Mucosa of descending colon (tissue), 3 donors: ENCODE measurements at regions not wholly inside any gene's neighbourhood (a gene's known extent, or its start where the extent isn't known, plus 50 kb on each side); places are given as distances from the start of the nearest gene placed in this dataset.
A peak's percentile ranks its signal among the peaks of the same experiment; 100 is the strongest.
"Not testable (repeated sequence)": the region's sequence is repeated elsewhere in the genome, so short reads cannot be mapped to it uniquely, and the experiment has no call there.

ENCODE experiments used
- ATAC-seq: fragments of 200-7000 bp; cut with Tn5 transposase; one replicate; pipeline ENCODE4 v1.9.1; 2020; ENCODE audit warnings: mild to moderate bottlenecking, moderate library complexity
- DNase-seq, 3 donors: peaks; one replicate each; pipeline ENCODE4 v3.0.0-alpha.2; 2020
- H3K36me3 ChIP-seq: fragments of 200-600 bp; one replicate; pipeline ENCODE4 v1.8.0; 2021; ENCODE audit warnings: low read depth, mild to moderate bottlenecking
- H3K4me1 ChIP-seq: fragments of 200-600 bp; one replicate; pipeline ENCODE4 v1.8.0; 2021; ENCODE audit warnings: low read depth, mild to moderate bottlenecking
- H3K4me3 ChIP-seq: fragments of 200-600 bp; one replicate; pipeline ENCODE4 v1.8.0; 2021; ENCODE audit warnings: mild to moderate bottlenecking
- H3K9me3 ChIP-seq: fragments of 200-600 bp; one replicate; pipeline ENCODE4 v1.8.0; 2021; ENCODE audit warnings: mild to moderate bottlenecking
- CTCF ChIP-seq: fragments of 200-600 bp; IDR thresholded peaks from one replicate; pipeline ENCODE4 v1.8.0; 2022; ENCODE audit warnings: antibody characterized with exemption, mild to moderate bottlenecking
- intact Hi-C, 2 donors: fragments of 100-400 bp; cut with DNase I in 1 of 2; cut with micrococcal nuclease in 1 of 2; formaldehyde crosslinking; loops; one replicate each; pipeline versions ENCODE4 v1.11.0 to v1.11.1; 2022; cut with DNase I, micrococcal nuclease
- donor health status: DM: no; HTN: no; CAD: no; lungs with moderate emphysema.
- donor health status: DM: no; HTN: no; CAD: no.
- donor health status: DM: no; HTN: yes; CAD: no.

DNA sequence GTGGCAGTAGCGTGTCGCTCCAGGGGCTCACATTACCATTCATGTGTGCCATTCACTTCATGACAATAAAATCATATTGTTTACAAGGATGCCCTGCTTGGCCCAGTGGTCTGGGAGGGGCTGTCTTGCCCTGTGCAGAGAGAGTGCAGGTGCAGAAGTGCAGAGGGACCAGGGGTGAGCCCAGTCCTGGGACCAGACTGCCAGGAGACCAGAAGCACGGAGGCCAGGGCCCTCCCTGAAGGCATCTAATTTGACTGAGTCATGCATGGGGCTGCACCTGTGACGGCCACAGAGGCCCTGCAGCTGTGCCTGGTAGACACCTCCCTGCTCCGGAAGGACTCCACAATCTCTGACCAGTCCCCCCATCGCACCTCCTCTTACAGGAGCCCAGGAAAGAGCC is 164.4 kb upstream of the FOXD4L5 start:
- TF ChIP-seq CTCF, result no peak
- ATAC-seq, result no peak

GRCh38 chr9:65447146-65447545 is 162.1 kb upstream of the FOXD4L5 start:
- H3K9me3 ChIP-seq, result peaks cover 38% of the 10 kb centered on the region
- H3K4me1 ChIP-seq, intact Hi-C loops, H3K36me3 ChIP-seq, DNase-seq, H3K4me3 ChIP-seq: not testable (repeated sequence)
- peak; percentile 40 for ATAC-seq

More for the DNA sequence above, 164.4 kb upstream of the FOXD4L5 start:
- no peaks in the 10 kb centered on the region for H3K36me3 ChIP-seq
- DNase-seq, result no peak
- intact Hi-C loops, result no loop called here
- H3K9me3 ChIP-seq, result peaks cover 41% of the 10 kb centered on the region
- no peak overlapping the region for H3K4me3 ChIP-seq
- no peaks in the 10 kb centered on the region for H3K4me1 ChIP-seq

GRCh38 chr9:65445991-65446390 is 161.0 kb upstream of the FOXD4L5 start:
- H3K4me3 ChIP-seq, intact Hi-C loops, H3K4me1 ChIP-seq, ATAC-seq, H3K36me3 ChIP-seq, DNase-seq: not testable (repeated sequence)
- H3K9me3 ChIP-seq, result peaks cover 42% of the 10 kb centered on the region

GRCh38 chr9:65444943-65445342 is 159.9 kb upstream of the FOXD4L5 start:
- intact Hi-C loops, result no loop called here
- peaks cover 36% of the 10 kb centered on the region for H3K9me3 ChIP-seq
- DNase-seq, result no peak
- H3K36me3 ChIP-seq, result no peaks in the 10 kb centered on the region
- TF ChIP-seq CTCF, result no peak
- no peak overlapping the region for H3K4me3 ChIP-seq
- no peak for ATAC-seq
- no peaks in the 10 kb centered on the region for H3K4me1 ChIP-seq

GRCh38 chr9:65442116-65442515 is 157.1 kb upstream of the FOXD4L5 start:
- ATAC-seq, DNase-seq, H3K4me3 ChIP-seq, H3K36me3 ChIP-seq, H3K4me1 ChIP-seq, intact Hi-C loops: not testable (repeated sequence)
- H3K9me3 ChIP-seq, result peaks cover 27% of the 10 kb centered on the region

GRCh38 chr9:65441324-65441920 is 156.4 kb upstream of the FOXD4L5 start:
- ATAC-seq, result not testable (repeated sequence)

GRCh38 chr9:65437724-65438123 is 152.7 kb upstream of the FOXD4L5 start:
- DNase-seq, result no peak
- Histone ChIP-seq H3K4me1 (no peaks in the 10 kb centered on the region), H3K36me3 (no peaks in the 10 kb centered on the region), H3K4me3 (no peak overlapping the region), H3K9me3 (peaks cover 41% of the 10 kb centered on the region)
- ATAC-seq, result no peak
- no peak for TF ChIP-seq CTCF
- intact Hi-C loops, result no loop called here

More at GRCh38 chr9:65441324-65441920, 156.4 kb upstream of the FOXD4L5 start:
- H3K4me1 ChIP-seq, H3K4me3 ChIP-seq, H3K36me3 ChIP-seq, DNase-seq, intact Hi-C loops: not testable (repeated sequence)
- H3K9me3 ChIP-seq, result peaks cover 29% of the 10 kb centered on the region

DNA sequence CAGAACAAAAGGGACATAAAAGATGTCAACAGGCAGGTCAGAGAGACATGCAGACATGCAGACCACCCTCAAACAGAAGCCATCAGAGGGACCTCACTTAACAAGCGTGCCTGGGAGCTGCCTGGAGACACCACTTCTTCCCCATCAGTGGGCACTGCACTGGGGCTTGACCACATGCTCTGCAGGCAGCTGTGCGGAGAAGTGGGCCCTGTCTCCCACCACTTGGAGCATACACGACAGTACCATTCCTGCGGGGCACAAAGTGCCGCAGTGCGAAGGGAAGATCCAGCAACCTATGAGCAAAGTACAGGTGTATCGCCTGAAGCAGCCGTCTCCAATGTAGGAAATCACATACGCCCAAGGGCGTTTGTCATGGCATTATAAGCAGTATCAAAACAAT is 150.5 kb upstream of the FOXD4L5 start:
- ATAC-seq (no peak), DNase-seq (no peak)
- Histone ChIP-seq H3K36me3 (no peaks in the 10 kb centered on the region), H3K4me1 (no peaks in the 10 kb centered on the region), H3K9me3 (peaks cover 54% of the 10 kb centered on the region), H3K4me3 (no peak overlapping the region)
- TF ChIP-seq CTCF, result no peak
- intact Hi-C loops, result no loop called here
